ENCODE measurements at regions not wholly inside any gene's neighbourhood (a gene's known extent, or its start where the extent isn't known, plus 50 kb on each side); places are given as distances from the start of the nearest gene placed in this dataset.
"Not testable (repeated sequence)": the region's sequence is repeated elsewhere in the genome, so short reads cannot be mapped to it uniquely, and the experiment has no call there.

GRCh38 chr16:17552351-17552750 is 81.6 kb upstream of the XYLT1 start:
- H3K36me3 ChIP-seq: no peaks in the 10 kb centered on the region
- intact Hi-C loops (cut with DNase I; ENCODE audit: low total_unique reads): no loop called here
- in situ Hi-C loops (cut with MboI; ENCODE audit: low sequenced_read_pairs in 4 of 4): no loop called here
- no peaks in the 10 kb centered on the region for H3K4me1 ChIP-seq
- H3K4me3 ChIP-seq: no peak overlapping the region
- TF ChIP-seq POLR2A (IDR thresholded peaks at IDR 0.05): no peak
- no peak for TF ChIP-seq CTCF (IDR thresholded peaks at IDR 0.05 in 4 of 5, conservative IDR thresholded peaks at IDR 0.05 in 1 of 5)
- no peak for DNase-seq
- H3K27me3 ChIP-seq: no peaks in the 10 kb centered on the region
- no peak overlapping the region for H3K27ac ChIP-seq
- ATAC-seq: no peak
- H3K9me3 ChIP-seq: no peaks in the 10 kb centered on the region

GRCh38 chr16:17551682-17552081 is 80.9 kb upstream of the XYLT1 start:
- H3K4me1 ChIP-seq: not testable (repeated sequence)

GRCh38 chr16:17548825-17549224 is 78.1 kb upstream of the XYLT1 start:
- H3K27me3 ChIP-seq: no peaks in the 10 kb centered on the region
- no peak overlapping the region for H3K27ac ChIP-seq
- ATAC-seq: no peak
- no peaks in the 10 kb centered on the region for H3K4me1 ChIP-seq
- no peak overlapping the region for H3K4me3 ChIP-seq
- no peak for DNase-seq
- TF ChIP-seq CTCF (IDR thresholded peaks at IDR 0.05 in 4 of 5, conservative IDR thresholded peaks at IDR 0.05 in 1 of 5) (no peak), POLR2A (IDR thresholded peaks at IDR 0.05) (no peak)
- intact Hi-C loops (cut with DNase I; ENCODE audit: low total_unique reads): no loop called here
- H3K36me3 ChIP-seq: no peaks in the 10 kb centered on the region
- H3K9me3 ChIP-seq: no peaks in the 10 kb centered on the region
- in situ Hi-C loops (cut with MboI; ENCODE audit: low sequenced_read_pairs in 4 of 4): no loop called here

More at GRCh38 chr16:17551682-17552081, 80.9 kb upstream of the XYLT1 start:
- H3K27ac ChIP-seq; intact Hi-C loops (cut with DNase I; ENCODE audit: low total_unique reads); H3K36me3 ChIP-seq; H3K27me3 ChIP-seq; H3K9me3 ChIP-seq; in situ Hi-C loops (cut with MboI; ENCODE audit: low sequenced_read_pairs in 4 of 4); DNase-seq; H3K4me3 ChIP-seq; ATAC-seq: not testable (repeated sequence)

- intact Hi-C loops (cut with DNase I; ENCODE audit: low total_unique reads) (no loop called here), in situ Hi-C loops (cut with MboI; ENCODE audit: low sequenced_read_pairs in 4 of 4) (no loop called here)
- Histone ChIP-seq H3K27me3 (no peaks in the 10 kb centered on the region), H3K9me3 (no peaks in the 10 kb centered on the region), H3K4me1 (no peaks in the 10 kb centered on the region), H3K27ac (no peak overlapping the region), H3K36me3 (no peaks in the 10 kb centered on the region), H3K4me3 (no peak overlapping the region)
- no peak for ATAC-seq
- DNase-seq: no peak
- no peak for TF ChIP-seq POLR2A (IDR thresholded peaks at IDR 0.05)
- no peak for TF ChIP-seq CTCF (IDR thresholded peaks at IDR 0.05 in 4 of 5, conservative IDR thresholded peaks at IDR 0.05 in 1 of 5)
These were observed 74.0 kb upstream of the XYLT1 start for GRCh38 chr16:17544785-17545184.

- no peak overlapping the region for H3K4me3 ChIP-seq
- in situ Hi-C loops (cut with MboI; ENCODE audit: low sequenced_read_pairs in 4 of 4): no loop called here
- no peaks in the 10 kb centered on the region for H3K4me1 ChIP-seq
- no peak for ATAC-seq
- H3K27me3 ChIP-seq: no peaks in the 10 kb centered on the region
- H3K27ac ChIP-seq: no peak overlapping the region
- intact Hi-C loops (cut with DNase I; ENCODE audit: low total_unique reads): no loop called here
- TF ChIP-seq POLR2A (IDR thresholded peaks at IDR 0.05): no peak
- H3K9me3 ChIP-seq: no peaks in the 10 kb centered on the region
- no peak for DNase-seq
- H3K36me3 ChIP-seq: no peaks in the 10 kb centered on the region
These were observed 73.5 kb upstream of the XYLT1 start for GRCh38 chr16:17544304-17544703.

GRCh38 chr16:17543073-17543472 is 72.3 kb upstream of the XYLT1 start:
- Histone ChIP-seq H3K36me3 (no peaks in the 10 kb centered on the region), H3K4me1 (no peaks in the 10 kb centered on the region), H3K27ac (no peak overlapping the region), H3K27me3 (no peaks in the 10 kb centered on the region), H3K4me3 (no peak overlapping the region), H3K9me3 (no peaks in the 10 kb centered on the region)
- in situ Hi-C loops (cut with MboI; ENCODE audit: low sequenced_read_pairs in 4 of 4) (no loop called here), intact Hi-C loops (cut with DNase I; ENCODE audit: low total_unique reads) (no loop called here)
- TF ChIP-seq CTCF (IDR thresholded peaks at IDR 0.05 in 4 of 5, conservative IDR thresholded peaks at IDR 0.05 in 1 of 5) (no peak), POLR2A (IDR thresholded peaks at IDR 0.05) (no peak)
- ATAC-seq: no peak
- no peak for DNase-seq
